HCT116 (cell line): ENCODE measurements at regions not wholly inside any gene's neighbourhood (a gene's known extent, or its start where the extent isn't known, plus 50 kb on each side); places are given as distances from the start of the nearest gene placed in this dataset.

ENCODE experiments used
- ATAC-seq: fragments of 200-7000 bp; cut with Tn5 transposase; 2 replicates; pipeline ENCODE4 v1.9.1; 2020; ENCODE audit warnings: mild to moderate bottlenecking, moderate library complexity
- BruUV-seq: library from RNA; stranded (reverse); fragments of 400-500 nt; replicated peaks from 2 replicates; lab custom pipeline; 2021; lab: Mats Ljungman, UMichigan
- CTCF ChIA-PET: fragments of 300-600 bp; sonication (Branson Sonifier 250); formaldehyde crosslinking; loops from one replicate; lab custom pipeline; 2021; ENCODE audit warnings: antibody characterized with exemption; lab: Charles Lee
- POLR2A ChIA-PET: fragments of 300-600, 350-600 bp; sonication (Branson Sonifier 250); formaldehyde crosslinking; loops from one replicate; lab custom pipeline; 2021; ENCODE audit warnings: antibody characterized with exemption; lab: Charles Lee
- RAD21 ChIA-PET, 2 experiments: fragments of 300-600 bp; sonication (Branson Sonifier 250); formaldehyde crosslinking; loops; one replicate each; lab custom pipeline; 2023; ENCODE audit warnings: low total read pairs in 2 of 2; ENCODE audit not compliant: uncharacterized antibody in 2 of 2, unreplicated experiment in 2 of 2, low non-redundant PET in 1 of 2; lab: Charles Lee
- DNase-seq: peaks from one replicate; pipeline ENCODE4 v3.0.0-alpha.2; 2010; ENCODE audit warnings: low read depth, low spot score
- H2AFZ ChIP-seq: fragments of 200-600 bp; shearing (Covaris generic), sonication (generic); 2 replicates; pipeline ENCODE4 v1.6.1; 2017; ENCODE audit warnings: low read depth, mixed run types, mixed read lengths, antibody characterized with exemption, low read length; ENCODE audit not compliant: poor library complexity, severe bottlenecking
- H3K27ac ChIP-seq: 2 replicates; pipeline ENCODE4 v1.5.1; 2012; ENCODE audit warnings: low read depth, low read length
- H3K27me3 ChIP-seq: fragments of 200-600 bp; sonication (generic); 2 replicates; pipeline ENCODE4 v1.6.1; 2016; ENCODE audit warnings: mixed run types, low read length, mixed read lengths; ENCODE audit not compliant: insufficient read depth
- H3K36me3 ChIP-seq, 2 experiments: fragments of 200-500 bp in 1 of 2; fragments of 200-600 bp in 1 of 2; sonication (Bioruptor generic) in 1 of 2; sonication (generic) in 1 of 2; 2 replicates each; pipeline versions ENCODE4 v1.5.1 to v1.6.1; 2014 to 2016; ENCODE audit warnings: low read length in 2 of 2, inconsistent platforms in 1 of 2, mixed read lengths in 1 of 2, mixed run types in 1 of 2; ENCODE audit not compliant: insufficient read depth in 2 of 2, control insufficient read depth in 1 of 2
- H3K4me1 ChIP-seq, 2 experiments: fragments of 200-600 bp in 1 of 2; sonication (generic) in 1 of 2; 2 replicates each; pipeline versions ENCODE4 v1.5.1 to v1.6.1; 2012 to 2017; ENCODE audit warnings: low read length in 2 of 2, inconsistent platforms in 1 of 2, mild to moderate bottlenecking in 1 of 2, mixed read lengths in 1 of 2, mixed run types in 1 of 2, moderate library complexity in 1 of 2; ENCODE audit not compliant: insufficient read depth in 2 of 2, control insufficient read depth in 1 of 2
- H3K4me2 ChIP-seq: fragments of 200-600 bp; sonication (generic); 2 replicates; pipeline ENCODE4 v1.6.1; 2017; ENCODE audit warnings: mixed run types, low read length, mixed read lengths
- H3K4me3 ChIP-seq, 2 experiments: fragments of 200-600 bp in 1 of 2; sonication (generic) in 1 of 2; replicated peaks in 1 of 2; 2 replicates each; pipeline ENCODE4 v1.5.1; 2011 to 2016; ENCODE audit warnings: low read length in 2 of 2, control low read depth in 1 of 2, low read depth in 1 of 2, mild to moderate bottlenecking in 1 of 2, mixed read lengths in 1 of 2, mixed run types in 1 of 2
- H3K79me2 ChIP-seq: fragments of 200-600 bp; sonication (generic); 2 replicates; pipeline ENCODE4 v1.6.1; 2017; ENCODE audit warnings: mild to moderate bottlenecking, mixed run types, low read length, moderate library complexity, mixed read lengths; ENCODE audit not compliant: insufficient read depth
- H3K9ac ChIP-seq: fragments of 200-600 bp; sonication (generic); 2 replicates; pipeline ENCODE4 v1.6.1; 2016; ENCODE audit warnings: low read length, mixed read lengths
- H3K9me2 ChIP-seq: fragments of 200-600 bp; sonication (generic), shearing (Covaris generic); 2 replicates; pipeline ENCODE4 v1.6.1; 2017; ENCODE audit warnings: mixed run types, mild to moderate bottlenecking, moderate library complexity; ENCODE audit not compliant: insufficient read depth
- H3K9me3 ChIP-seq, 2 experiments: fragments of 200-500 bp in 1 of 2; fragments of 200-600 bp in 1 of 2; sonication (Bioruptor generic) in 1 of 2; sonication (generic) in 1 of 2; 2 replicates each; pipeline ENCODE4 v1.6.1; 2014 to 2017; ENCODE audit warnings: low read length in 2 of 2, mixed read lengths in 2 of 2, inconsistent platforms in 1 of 2, low read depth in 1 of 2, mild to moderate bottlenecking in 1 of 2, mixed run types in 1 of 2, moderate library complexity in 1 of 2; ENCODE audit not compliant: control insufficient read depth in 1 of 2, insufficient read depth in 1 of 2
- H4K20me1 ChIP-seq: fragments of 200-600 bp; sonication (generic), shearing (Covaris generic); 2 replicates; pipeline ENCODE4 v1.6.1; 2017; ENCODE audit warnings: mixed run types, mild to moderate bottlenecking, moderate library complexity; ENCODE audit not compliant: insufficient read depth
- CBX3 ChIP-seq: IDR thresholded peaks from 2 replicates; pipeline ENCODE4 v1.6.1; 2012; ENCODE audit warnings: low read depth
- CEBPB ChIP-seq: IDR thresholded peaks from 2 replicates; pipeline ENCODE4 v1.6.1; 2012; ENCODE audit warnings: low read depth
- EZH2 ChIP-seq: fragments of 200-600 bp; sonication (generic); IDR thresholded peaks from 2 replicates; pipeline ENCODE4 v1.6.1; 2017; ENCODE audit warnings: antibody characterized with exemption, mixed run types
- POLR2AphosphoS5 ChIP-seq: IDR thresholded peaks from 2 replicates; pipeline ENCODE4 v1.6.1; 2011; ENCODE audit warnings: mild to moderate bottlenecking, low read depth, low read length, moderate library complexity
- RAD21 ChIP-seq: IDR thresholded peaks from 2 replicates; pipeline ENCODE4 v1.6.1; 2012; ENCODE audit warnings: low read depth, mild to moderate bottlenecking
- SIN3A ChIP-seq: IDR thresholded peaks from 2 replicates; pipeline ENCODE4 v1.6.1; 2012; ENCODE audit warnings: low read depth
- SRF ChIP-seq: IDR thresholded peaks from 2 replicates; pipeline ENCODE4 v1.6.1; 2012; ENCODE audit warnings: low read depth
- intact Hi-C: fragments of 100-400 bp; cut with micrococcal nuclease; formaldehyde crosslinking; loops from 2 replicates; pipeline ENCODE4 v1.10.0; 2022
- TF ChIP-seq, protein P1 (sequence below): IDR thresholded peaks from 2 replicates; pipeline ENCODE4 v1.6.1; 2012; ENCODE audit warnings: low read depth
- TF ChIP-seq, protein P2 (sequence below): IDR thresholded peaks from 2 replicates; pipeline ENCODE4 v1.6.1; 2012

DNA sequence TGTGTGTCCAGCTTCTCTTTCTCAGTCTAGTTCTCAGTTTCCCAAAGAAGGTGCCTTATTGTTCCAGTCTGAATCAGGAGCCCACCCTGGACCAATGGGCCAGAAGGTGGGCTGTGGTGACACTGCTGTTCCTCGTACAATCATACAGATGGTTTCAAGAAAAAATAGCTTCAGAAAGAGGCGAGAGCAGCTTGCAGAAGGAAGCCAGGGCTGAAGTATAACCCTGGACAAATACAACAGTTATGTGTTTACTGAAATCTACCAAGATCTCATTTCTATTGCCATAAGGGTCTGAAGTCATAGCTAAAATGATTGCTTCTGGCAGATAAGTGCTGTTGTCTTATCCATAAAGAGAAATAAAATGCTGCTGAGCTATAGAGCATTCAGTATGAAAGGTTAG lies 75.4 kb downstream of the PFDN4 start:
- CTCF ChIA-PET = no interaction called here
- no TSS peak for BruUV-seq
- ATAC-seq = no peak
- H3K9me2 ChIP-seq = no peaks in the 10 kb centered on the region
- no peak for TF ChIP-seq RAD21
- no peak for TF ChIP-seq SIN3A
- no peak for TF ChIP-seq CEBPB
- no peak for TF ChIP-seq SRF
- TF ChIP-seq, protein P1, sequence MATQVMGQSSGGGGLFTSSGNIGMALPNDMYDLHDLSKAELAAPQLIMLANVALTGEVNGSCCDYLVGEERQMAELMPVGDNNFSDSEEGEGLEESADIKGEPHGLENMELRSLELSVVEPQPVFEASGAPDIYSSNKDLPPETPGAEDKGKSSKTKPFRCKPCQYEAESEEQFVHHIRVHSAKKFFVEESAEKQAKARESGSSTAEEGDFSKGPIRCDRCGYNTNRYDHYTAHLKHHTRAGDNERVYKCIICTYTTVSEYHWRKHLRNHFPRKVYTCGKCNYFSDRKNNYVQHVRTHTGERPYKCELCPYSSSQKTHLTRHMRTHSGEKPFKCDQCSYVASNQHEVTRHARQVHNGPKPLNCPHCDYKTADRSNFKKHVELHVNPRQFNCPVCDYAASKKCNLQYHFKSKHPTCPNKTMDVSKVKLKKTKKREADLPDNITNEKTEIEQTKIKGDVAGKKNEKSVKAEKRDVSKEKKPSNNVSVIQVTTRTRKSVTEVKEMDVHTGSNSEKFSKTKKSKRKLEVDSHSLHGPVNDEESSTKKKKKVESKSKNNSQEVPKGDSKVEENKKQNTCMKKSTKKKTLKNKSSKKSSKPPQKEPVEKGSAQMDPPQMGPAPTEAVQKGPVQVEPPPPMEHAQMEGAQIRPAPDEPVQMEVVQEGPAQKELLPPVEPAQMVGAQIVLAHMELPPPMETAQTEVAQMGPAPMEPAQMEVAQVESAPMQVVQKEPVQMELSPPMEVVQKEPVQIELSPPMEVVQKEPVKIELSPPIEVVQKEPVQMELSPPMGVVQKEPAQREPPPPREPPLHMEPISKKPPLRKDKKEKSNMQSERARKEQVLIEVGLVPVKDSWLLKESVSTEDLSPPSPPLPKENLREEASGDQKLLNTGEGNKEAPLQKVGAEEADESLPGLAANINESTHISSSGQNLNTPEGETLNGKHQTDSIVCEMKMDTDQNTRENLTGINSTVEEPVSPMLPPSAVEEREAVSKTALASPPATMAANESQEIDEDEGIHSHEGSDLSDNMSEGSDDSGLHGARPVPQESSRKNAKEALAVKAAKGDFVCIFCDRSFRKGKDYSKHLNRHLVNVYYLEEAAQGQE = no peak
- no peak for TF ChIP-seq EZH2
- TF ChIP-seq CBX3 = no peak
- TF ChIP-seq POLR2AphosphoS5 = no peak
- TF ChIP-seq, protein P2, sequence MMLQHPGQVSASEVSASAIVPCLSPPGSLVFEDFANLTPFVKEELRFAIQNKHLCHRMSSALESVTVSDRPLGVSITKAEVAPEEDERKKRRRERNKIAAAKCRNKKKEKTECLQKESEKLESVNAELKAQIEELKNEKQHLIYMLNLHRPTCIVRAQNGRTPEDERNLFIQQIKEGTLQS = no peak
- TF ChIP-seq, all 23 proteins: peak for 0
- intact Hi-C loops = no loop called here
- no peaks in the 10 kb centered on the region for H3K27me3 ChIP-seq
- no peaks in the 10 kb centered on the region for H3K36me3 ChIP-seq
- H3K4me1 ChIP-seq = peaks cover 0 to 11% of the 10 kb centered on the region in 2 experiments; a peak in 2 of 4 replicates
- no peak overlapping the region for H3K4me3 ChIP-seq
- ChIA-PET POLR2A (no interaction called here), RAD21 (no interaction called here)
- H3K4me2 ChIP-seq = no peak overlapping the region
- no peaks in the 10 kb centered on the region for H3K79me2 ChIP-seq
- H3K9ac ChIP-seq = no peak overlapping the region
- no peak overlapping the region for H3K27ac ChIP-seq
- DNase-seq = no peak
- no peaks in the 10 kb centered on the region for H3K9me3 ChIP-seq
- H4K20me1 ChIP-seq = no peaks in the 10 kb centered on the region
- H2AFZ ChIP-seq = no peak overlapping the region
